ENCODE measurements at regions not wholly inside any gene's neighbourhood (a gene's known extent, or its start where the extent isn't known, plus 50 kb on each side); places are given as distances from the start of the nearest gene placed in this dataset.

GRCh38 chr2:47632754-47633153 lies 62.0 kb upstream of the KCNK12 start:
- TF ChIP-seq POLR2AphosphoS5 (IDR thresholded peaks at IDR 0.05) (no peak), CTCF (IDR thresholded peaks at IDR 0.05) (no peak), EP300 (IDR thresholded peaks at IDR 0.05; ENCODE audit: low read depth) (no peak), POLR2A (IDR thresholded peaks at IDR 0.05) (no peak)

Data from transverse colon (tissue), 4 donors.